ENCODE measurements at regions not wholly inside any gene's neighbourhood (a gene's known extent, or its start where the extent isn't known, plus 50 kb on each side); places are given as distances from the start of the nearest gene placed in this dataset.

DNA sequence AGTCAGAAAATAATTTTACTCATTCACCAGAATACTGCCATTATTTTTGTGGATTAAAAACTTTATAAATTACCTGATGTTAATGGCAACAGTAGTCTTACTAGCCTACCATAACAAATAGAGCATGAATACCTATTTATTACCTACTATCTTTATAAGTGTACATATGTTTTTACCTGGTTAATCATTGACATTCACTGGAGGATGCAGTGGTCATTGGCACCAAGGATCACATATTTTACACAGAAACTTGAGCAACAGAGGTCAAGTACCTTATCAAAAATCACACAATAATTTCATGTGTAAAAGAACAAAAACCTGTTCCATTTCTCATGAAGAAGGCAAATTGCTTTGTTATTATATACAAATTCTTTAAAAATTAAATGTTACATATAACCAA is 1284.9 kb upstream of the NCAM2 start:
- no peak overlapping the region for H3K4me3 ChIP-seq (ENCODE audit: low read depth, low read length)
- no peak for DNase-seq (ENCODE audit: low read depth)
- TF ChIP-seq, protein P1, sequence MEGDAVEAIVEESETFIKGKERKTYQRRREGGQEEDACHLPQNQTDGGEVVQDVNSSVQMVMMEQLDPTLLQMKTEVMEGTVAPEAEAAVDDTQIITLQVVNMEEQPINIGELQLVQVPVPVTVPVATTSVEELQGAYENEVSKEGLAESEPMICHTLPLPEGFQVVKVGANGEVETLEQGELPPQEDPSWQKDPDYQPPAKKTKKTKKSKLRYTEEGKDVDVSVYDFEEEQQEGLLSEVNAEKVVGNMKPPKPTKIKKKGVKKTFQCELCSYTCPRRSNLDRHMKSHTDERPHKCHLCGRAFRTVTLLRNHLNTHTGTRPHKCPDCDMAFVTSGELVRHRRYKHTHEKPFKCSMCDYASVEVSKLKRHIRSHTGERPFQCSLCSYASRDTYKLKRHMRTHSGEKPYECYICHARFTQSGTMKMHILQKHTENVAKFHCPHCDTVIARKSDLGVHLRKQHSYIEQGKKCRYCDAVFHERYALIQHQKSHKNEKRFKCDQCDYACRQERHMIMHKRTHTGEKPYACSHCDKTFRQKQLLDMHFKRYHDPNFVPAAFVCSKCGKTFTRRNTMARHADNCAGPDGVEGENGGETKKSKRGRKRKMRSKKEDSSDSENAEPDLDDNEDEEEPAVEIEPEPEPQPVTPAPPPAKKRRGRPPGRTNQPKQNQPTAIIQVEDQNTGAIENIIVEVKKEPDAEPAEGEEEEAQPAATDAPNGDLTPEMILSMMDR (conservative IDR thresholded peaks at IDR 0.05; ENCODE audit: low read depth, low read length), result no peak

DNA sequence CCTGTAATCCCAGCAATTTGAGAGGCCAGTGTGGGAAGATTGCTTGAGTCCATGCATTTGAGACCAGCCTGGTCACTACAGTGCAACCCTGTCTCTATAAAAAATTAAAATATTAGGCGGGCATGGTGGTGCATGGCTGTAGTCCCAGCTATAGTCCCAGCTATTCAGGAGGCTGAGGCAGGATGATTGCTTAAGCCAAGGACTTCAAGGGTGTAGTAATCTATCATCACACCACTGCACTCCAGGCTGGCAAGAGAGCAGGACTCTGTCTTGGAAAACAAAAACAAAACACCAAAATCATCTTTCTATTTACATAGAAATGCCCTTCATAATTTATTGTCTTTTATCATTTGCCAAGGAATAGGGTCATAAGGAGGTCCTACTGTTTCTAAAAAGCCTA is 1274.1 kb upstream of the NCAM2 start:
- no peak for DNase-seq (ENCODE audit: low read depth)
- no peak overlapping the region for H3K4me3 ChIP-seq (ENCODE audit: low read depth, low read length)
- TF ChIP-seq, protein P1 (conservative IDR thresholded peaks at IDR 0.05; ENCODE audit: low read depth, low read length), result no peak

DNA sequence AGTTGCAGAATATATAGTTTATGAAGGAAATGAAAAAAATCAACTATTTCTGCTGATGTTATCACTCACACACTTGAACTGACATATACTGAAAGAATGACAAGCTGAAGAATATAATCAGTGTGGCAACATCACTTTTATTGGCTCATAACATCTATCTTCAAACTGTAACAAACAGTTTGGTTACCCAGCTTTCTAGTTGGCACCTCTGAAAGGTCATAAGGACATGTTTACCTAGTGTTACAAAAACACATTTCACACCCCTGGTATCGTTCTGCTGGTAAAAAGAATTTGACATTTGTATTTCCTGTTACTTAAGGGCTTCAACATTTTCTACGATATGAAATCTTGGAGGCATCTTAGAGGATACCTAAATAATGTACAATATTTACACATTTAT is 1267.0 kb upstream of the NCAM2 start:
- TF ChIP-seq, protein P1 (conservative IDR thresholded peaks at IDR 0.05; ENCODE audit: low read depth, low read length), result no peak
- peak; percentile 4 for DNase-seq (ENCODE audit: low read depth)
- no peak overlapping the region for H3K4me3 ChIP-seq (ENCODE audit: low read depth, low read length)

DNA sequence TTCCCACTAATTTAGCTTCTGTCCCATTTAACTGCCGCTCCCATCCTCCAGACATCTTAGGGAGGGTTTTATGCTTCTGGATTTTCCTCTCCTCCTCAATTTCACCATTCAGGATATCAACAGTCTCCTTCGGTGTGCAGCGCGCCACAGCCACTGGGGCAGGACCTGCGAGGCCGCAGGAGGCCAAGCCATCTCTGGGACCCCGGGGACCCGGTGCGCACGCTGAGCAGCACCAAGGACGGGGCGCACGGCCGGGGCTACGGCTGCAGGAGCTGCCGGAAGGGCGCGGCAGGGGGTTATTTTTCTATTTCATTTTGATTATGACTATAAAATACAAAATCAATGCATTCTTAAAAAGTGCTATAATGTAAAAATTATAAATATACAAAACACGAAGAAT is 1238.4 kb upstream of the NCAM2 start:
- no peak for DNase-seq (ENCODE audit: low read depth)
- H3K4me3 ChIP-seq (ENCODE audit: low read depth, low read length), result no peak overlapping the region

DNA sequence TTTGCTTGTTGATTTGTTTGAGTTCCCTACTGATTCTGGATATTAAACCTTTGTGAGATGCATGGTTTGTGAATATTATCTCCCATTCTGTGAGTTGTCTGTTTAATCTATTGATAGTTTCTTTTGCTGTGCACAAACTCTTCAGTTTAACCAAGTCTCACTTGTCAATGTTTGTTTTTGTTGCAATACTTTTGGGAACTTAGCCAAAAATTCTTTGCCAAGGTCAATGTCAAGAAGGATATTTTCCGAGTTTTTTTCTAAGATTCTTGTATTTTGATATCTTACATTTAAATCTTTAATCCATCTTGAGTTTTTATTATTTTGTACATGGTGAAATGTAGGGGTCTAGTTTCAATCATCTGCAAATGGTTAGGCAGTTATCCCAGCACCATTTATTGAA is 1230.7 kb upstream of the NCAM2 start:
- TF ChIP-seq, protein P1 (conservative IDR thresholded peaks at IDR 0.05; ENCODE audit: low read depth, low read length), result no peak
- peak; percentile 70 for DNase-seq (ENCODE audit: low read depth)
- no peak overlapping the region for H3K4me3 ChIP-seq (ENCODE audit: low read depth, low read length)

More for the DNA sequence above, 1238.4 kb upstream of the NCAM2 start:
- TF ChIP-seq, protein P1 (conservative IDR thresholded peaks at IDR 0.05; ENCODE audit: low read depth, low read length), result no peak

DNA sequence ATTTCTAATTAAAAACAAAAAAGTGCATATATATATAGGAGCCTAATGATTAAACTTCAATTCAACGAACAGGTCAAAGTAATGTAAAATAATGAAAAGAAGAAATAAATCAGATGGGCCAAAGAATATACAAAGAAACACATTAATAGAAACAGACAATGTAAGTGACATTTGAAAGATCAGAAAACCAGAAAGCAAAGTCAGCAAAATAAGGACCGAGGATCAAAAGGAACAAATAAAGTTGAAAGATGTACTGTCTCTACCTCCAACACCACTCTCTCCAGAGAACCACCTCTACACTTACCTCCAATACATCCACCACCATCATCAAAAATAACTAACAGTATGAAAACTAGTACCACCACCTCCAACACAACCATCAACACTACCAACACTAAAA is 1226.3 kb upstream of the NCAM2 start:
- H3K4me3 ChIP-seq (ENCODE audit: low read depth, low read length), result no peak overlapping the region
- TF ChIP-seq, protein P1 (conservative IDR thresholded peaks at IDR 0.05; ENCODE audit: low read depth, low read length), result no peak
- DNase-seq (ENCODE audit: low read depth), result no peak

DNA sequence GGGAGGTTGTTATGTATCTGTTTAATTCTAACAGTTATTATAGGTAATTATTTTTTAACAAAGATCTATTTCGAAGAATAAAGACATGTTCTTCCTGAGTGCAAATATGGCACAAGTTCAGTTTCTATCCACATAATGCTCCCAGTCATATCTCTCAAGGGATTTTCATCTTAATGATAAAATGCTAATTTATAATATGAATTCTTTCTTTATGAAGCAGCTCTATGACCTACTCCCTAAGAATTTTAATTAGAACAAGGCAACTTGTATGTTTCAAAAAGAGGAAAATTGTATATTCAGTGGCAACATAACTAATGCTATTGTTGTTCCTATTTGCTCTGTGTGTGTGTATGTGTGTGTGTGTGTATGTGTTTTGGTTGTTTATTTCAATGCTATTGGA is 1222.1 kb upstream of the NCAM2 start:
- TF ChIP-seq, protein P1 (conservative IDR thresholded peaks at IDR 0.05; ENCODE audit: low read depth, low read length), result no peak
- DNase-seq (ENCODE audit: low read depth), result no peak
- no peak overlapping the region for H3K4me3 ChIP-seq (ENCODE audit: low read depth, low read length)
